Vagina (tissue), 2 donors: ENCODE measurements at regions not wholly inside any gene's neighbourhood (a gene's known extent, or its start where the extent isn't known, plus 50 kb on each side); places are given as distances from the start of the nearest gene placed in this dataset.
"Not testable (repeated sequence)": the region's sequence is repeated elsewhere in the genome, so short reads cannot be mapped to it uniquely, and the experiment has no call there.

Experiments
- DNase-seq, 2 donors: peaks; one replicate each; pipeline ENCODE4 v3.0.0-alpha.2; 2017; ENCODE audit errors: extremely low spot score in 2 of 2
- H3K27ac ChIP-seq: fragments of 200-600 bp; sonication (generic); one replicate; pipeline ENCODE4 v1.5.1; 2019
- H3K27me3 ChIP-seq: fragments of 200-600 bp; sonication (generic); one replicate; pipeline ENCODE4 v1.5.1; 2019
- H3K36me3 ChIP-seq, 2 donors: fragments of 200-600 bp; sonication (generic); one replicate each; pipeline ENCODE4 v1.5.1; 2017 to 2019
- H3K4me1 ChIP-seq: fragments of 200-600 bp; sonication (generic); one replicate; pipeline ENCODE4 v1.5.1; 2019
- H3K4me3 ChIP-seq, 2 donors: fragments of 200-600 bp; sonication (generic); 1 replicate in 1 of 2; 2 replicates in 1 of 2; pipeline ENCODE4 v1.5.1; 2016 to 2019
- H3K9me3 ChIP-seq: fragments of 200-600 bp; sonication (generic); one replicate; pipeline ENCODE4 v1.5.1; 2019
- CTCF ChIP-seq, 3 experiments: fragments of 450-650 bp in 2 of 3; fragments of 200-600 bp in 1 of 3; sonication (generic) in 1 of 3; IDR thresholded peaks; one replicate each; pipeline ENCODE4 v1.5.1; 2017 to 2019; ENCODE audit warnings: antibody characterized with exemption in 3 of 3, mild to moderate bottlenecking in 2 of 3, moderate library complexity in 2 of 3
- POLR2A ChIP-seq, 2 donors: fragments of 450-650 bp; IDR thresholded peaks; one replicate each; pipeline ENCODE4 v1.6.1; 2017; ENCODE audit warnings: antibody characterized with exemption in 2 of 2, mild to moderate bottlenecking in 2 of 2, moderate library complexity in 2 of 2
- POLR2AphosphoS5 ChIP-seq, 2 donors: sonication (generic); formaldehyde crosslinking; IDR thresholded peaks; one replicate each; pipeline ENCODE4 v1.9.0; 2017; ENCODE audit warnings: antibody characterized with exemption in 2 of 2, mild to moderate bottlenecking in 2 of 2, low read depth in 1 of 2; ENCODE audit not compliant: insufficient read depth in 1 of 2
- intact Hi-C: fragments of 100-400 bp; cut with DNase I; formaldehyde crosslinking; loops from one replicate; pipeline ENCODE4 v1.15.1; 2023

GRCh38 chr2:2645162-2645855 is 314.2 kb upstream of the MYT1L start:
- intact Hi-C loops, result no loop called here
- TF ChIP-seq POLR2A (IDR thresholded peaks at IDR 0.05) (no peak), POLR2AphosphoS5 (IDR thresholded peaks at IDR 0.05; ENCODE audit: insufficient read depth in 1 of 2, low read depth in 1 of 2) (no peak), CTCF (IDR thresholded peaks at IDR 0.05) (no peak)
- no peak for DNase-seq
- Histone ChIP-seq H3K4me3 (no peak overlapping the region), H3K36me3 (no peaks in the 10 kb centered on the region), H3K4me1 (peaks cover 6% of the 10 kb centered on the region), H3K27ac (no peak overlapping the region), H3K9me3 (no peaks in the 10 kb centered on the region), H3K27me3 (no peaks in the 10 kb centered on the region)

- H3K36me3 ChIP-seq, H3K27me3 ChIP-seq, H3K4me1 ChIP-seq, H3K27ac ChIP-seq, DNase-seq, intact Hi-C loops, H3K4me3 ChIP-seq, H3K9me3 ChIP-seq: not testable (repeated sequence)
These were observed 313.7 kb upstream of the MYT1L start for GRCh38 chr2:2644751-2645150.

- TF ChIP-seq POLR2AphosphoS5 (IDR thresholded peaks at IDR 0.05; ENCODE audit: insufficient read depth in 1 of 2, low read depth in 1 of 2) (no peak), POLR2A (IDR thresholded peaks at IDR 0.05) (no peak), CTCF (IDR thresholded peaks at IDR 0.05) (no peak)
- Histone ChIP-seq H3K4me1 (peaks cover 6% of the 10 kb centered on the region), H3K27ac (no peak overlapping the region), H3K27me3 (no peaks in the 10 kb centered on the region), H3K36me3 (no peaks in the 10 kb centered on the region), H3K4me3 (no peak overlapping the region), H3K9me3 (no peaks in the 10 kb centered on the region)
- no peak for DNase-seq
- intact Hi-C loops, result no loop called here
These were observed 313.0 kb upstream of the MYT1L start for GRCh38 chr2:2644040-2644439.

- intact Hi-C loops, result no loop called here
- H3K4me1 ChIP-seq, result peaks cover 6% of the 10 kb centered on the region
- peak; percentile 79 to 87 for DNase-seq
These were observed 312.1 kb upstream of the MYT1L start for GRCh38 chr2:2642906-2643890.

More at GRCh38 chr2:2642906-2643890, 312.1 kb upstream of the MYT1L start:
- TF ChIP-seq POLR2A (IDR thresholded peaks at IDR 0.05), result no peak
- no peak for TF ChIP-seq POLR2AphosphoS5 (IDR thresholded peaks at IDR 0.05; ENCODE audit: insufficient read depth in 1 of 2, low read depth in 1 of 2)
- no peak for TF ChIP-seq CTCF (IDR thresholded peaks at IDR 0.05)
- H3K9me3 ChIP-seq, result no peaks in the 10 kb centered on the region
- H3K27ac ChIP-seq, result no peak overlapping the region
- no peaks in the 10 kb centered on the region for H3K27me3 ChIP-seq
- no peak overlapping the region for H3K4me3 ChIP-seq
- no peaks in the 10 kb centered on the region for H3K36me3 ChIP-seq
